ACC112 (cell line): ENCODE measurements at regions not wholly inside any gene's neighbourhood (a gene's known extent, or its start where the extent isn't known, plus 50 kb on each side); places are given as distances from the start of the nearest gene placed in this dataset.

ENCODE experiments used
- H2AFZ ChIP-seq: fragments of 200-600 bp; sonication (generic); one replicate; pipeline ENCODE4 v1.6.0; 2017; ENCODE audit warnings: antibody characterized with exemption, low read length; ENCODE audit not compliant: unreplicated experiment
- H3K27ac ChIP-seq: fragments of 200-600 bp; sonication (generic); 2 replicates; pipeline ENCODE4 v1.5.1; 2014; ENCODE audit warnings: low read depth, mild to moderate bottlenecking, antibody characterized with exemption, low read length, moderate library complexity
- H3K27me3 ChIP-seq: fragments of 200-600 bp; sonication (generic); 2 replicates; pipeline ENCODE4 v1.6.1; 2014; ENCODE audit warnings: mild to moderate bottlenecking, antibody characterized with exemption, low read length, moderate library complexity, mixed read lengths; ENCODE audit not compliant: insufficient read depth
- H3K36me3 ChIP-seq: fragments of 200-600 bp; sonication (generic); 2 replicates; pipeline ENCODE4 v1.6.1; 2016; ENCODE audit warnings: mild to moderate bottlenecking, antibody characterized with exemption, low read length, moderate library complexity, mixed read lengths; ENCODE audit not compliant: insufficient read depth
- H3K4me1 ChIP-seq: fragments of 200-600 bp; sonication (generic); one replicate; pipeline ENCODE4 v1.6.1; 2016; ENCODE audit warnings: low read length, mixed read lengths; ENCODE audit not compliant: insufficient read depth, unreplicated experiment, control insufficient read depth
- H3K4me3 ChIP-seq: fragments of 200-600 bp; sonication (generic); 2 replicates; pipeline ENCODE4 v1.5.1; 2014; ENCODE audit warnings: mild to moderate bottlenecking, low read depth, low read length
- H3K79me2 ChIP-seq: fragments of 200-600 bp; sonication (generic); one replicate; pipeline ENCODE4 v1.6.0; 2016; ENCODE audit warnings: low read length; ENCODE audit not compliant: control insufficient read depth, unreplicated experiment, insufficient read depth

GRCh38 chr1:36597514-36597913 lies 114.8 kb upstream of the CSF3R start:
- Histone ChIP-seq H3K4me3 (no peak overlapping the region), H3K27me3 (peaks cover 83% of the 10 kb centered on the region), H3K79me2 (no peaks in the 10 kb centered on the region), H3K4me1 (no peaks in the 10 kb centered on the region), H3K27ac (no peak overlapping the region), H2AFZ (no peak overlapping the region), H3K36me3 (no peaks in the 10 kb centered on the region)

- no peak overlapping the region for H3K27ac ChIP-seq
- H3K4me1 ChIP-seq = no peaks in the 10 kb centered on the region
- H3K4me3 ChIP-seq = no peak overlapping the region
- H2AFZ ChIP-seq = no peak overlapping the region
- H3K27me3 ChIP-seq = peaks cover 91% of the 10 kb centered on the region
- H3K79me2 ChIP-seq = no peaks in the 10 kb centered on the region
- H3K36me3 ChIP-seq = no peaks in the 10 kb centered on the region
Measured at GRCh38 chr1:36595921-36596320, 113.2 kb upstream of the CSF3R start.

GRCh38 chr1:36595349-36595748 lies 112.6 kb upstream of the CSF3R start:
- Histone ChIP-seq H3K4me3 (no peak overlapping the region), H3K27me3 (peaks cover 91% of the 10 kb centered on the region), H2AFZ (no peak overlapping the region), H3K36me3 (no peaks in the 10 kb centered on the region), H3K79me2 (no peaks in the 10 kb centered on the region), H3K4me1 (peaks cover 4% of the 10 kb centered on the region), H3K27ac (no peak overlapping the region)

- Histone ChIP-seq H3K4me1 (peaks cover 4% of the 10 kb centered on the region), H3K36me3 (no peaks in the 10 kb centered on the region), H3K27me3 (peaks cover 90% of the 10 kb centered on the region), H3K27ac (no peak overlapping the region), H3K4me3 (no peak overlapping the region), H2AFZ (no peak overlapping the region), H3K79me2 (no peaks in the 10 kb centered on the region)
Measured at GRCh38 chr1:36594023-36594422, 111.3 kb upstream of the CSF3R start.

GRCh38 chr1:36591278-36591677 lies 108.6 kb upstream of the CSF3R start:
- Histone ChIP-seq H3K27ac (no peak overlapping the region), H3K36me3 (no peaks in the 10 kb centered on the region), H3K4me3 (no peak overlapping the region), H3K4me1 (peaks cover 4% of the 10 kb centered on the region), H3K27me3 (peaks cover 93% of the 10 kb centered on the region), H3K79me2 (no peaks in the 10 kb centered on the region), H2AFZ (no peak overlapping the region)

- Histone ChIP-seq H2AFZ (no peak overlapping the region), H3K27ac (no peak overlapping the region), H3K4me3 (no peak overlapping the region), H3K79me2 (no peaks in the 10 kb centered on the region), H3K27me3 (peaks cover 93% of the 10 kb centered on the region), H3K36me3 (no peaks in the 10 kb centered on the region), H3K4me1 (peaks cover 4% of the 10 kb centered on the region)
Measured at GRCh38 chr1:36590771-36591170, 108.1 kb upstream of the CSF3R start.

GRCh38 chr1:36590264-36590663 lies 107.6 kb upstream of the CSF3R start:
- Histone ChIP-seq H3K27ac (no peak overlapping the region), H2AFZ (no peak overlapping the region), H3K4me3 (no peak overlapping the region), H3K4me1 (peaks cover 4% of the 10 kb centered on the region), H3K36me3 (no peaks in the 10 kb centered on the region), H3K27me3 (peaks cover 94% of the 10 kb centered on the region), H3K79me2 (no peaks in the 10 kb centered on the region)

GRCh38 chr1:36588972-36589371 lies 106.3 kb upstream of the CSF3R start:
- no peaks in the 10 kb centered on the region for H3K36me3 ChIP-seq
- H3K79me2 ChIP-seq = no peaks in the 10 kb centered on the region
- no peak overlapping the region for H2AFZ ChIP-seq
- peaks cover 4% of the 10 kb centered on the region for H3K4me1 ChIP-seq
- H3K4me3 ChIP-seq = no peak overlapping the region
- no peak overlapping the region for H3K27ac ChIP-seq
- H3K27me3 ChIP-seq = peaks cover 94% of the 10 kb centered on the region

- no peak overlapping the region for H3K4me3 ChIP-seq
- no peaks in the 10 kb centered on the region for H3K36me3 ChIP-seq
- H3K27ac ChIP-seq = no peak overlapping the region
- peaks cover 90% of the 10 kb centered on the region for H3K27me3 ChIP-seq
- H2AFZ ChIP-seq = no peak overlapping the region
- no peaks in the 10 kb centered on the region for H3K79me2 ChIP-seq
- H3K4me1 ChIP-seq = peaks cover 4% of the 10 kb centered on the region
Measured at GRCh38 chr1:36585569-36586548, 103.1 kb upstream of the CSF3R start.

- Histone ChIP-seq H3K36me3 (no peaks in the 10 kb centered on the region), H3K27me3 (peaks cover 86% of the 10 kb centered on the region), H3K4me1 (no peaks in the 10 kb centered on the region), H3K27ac (no peak overlapping the region), H3K79me2 (no peaks in the 10 kb centered on the region), H3K4me3 (no peak overlapping the region), H2AFZ (no peak overlapping the region)
Measured at GRCh38 chr1:36584874-36585453, 102.3 kb upstream of the CSF3R start.
